K562 (cell line): ENCODE measurements at regions not wholly inside any gene's neighbourhood (a gene's known extent, or its start where the extent isn't known, plus 50 kb on each side); places are given as distances from the start of the nearest gene placed in this dataset.

Source experiments
- ATAC-seq: fragments of 200-7000 bp; cut with Tn5 transposase; 3 replicates; pipeline ENCODE4 v1.9.1; 2020; ENCODE audit warnings: moderate library complexity
- BruUV-seq: library from RNA; stranded (reverse); fragments of 400-500 nt; replicated peaks from 2 replicates; lab custom pipeline; 2021; lab: Mats Ljungman, UMichigan
- CTCF ChIA-PET: fragments of 300-600 bp; formaldehyde crosslinking; extraction: SDS; loops from one replicate; lab custom pipeline; 2021; ENCODE audit warnings: low intra/inter-chr PET ratio; lab: Yijun Ruan, JAX
- POLR2A ChIA-PET: fragments of 300-600, 350-650 bp; sonication (Branson Sonifier 250); formaldehyde crosslinking; extraction: SDS; loops from one replicate; lab custom pipeline; 2021; ENCODE audit warnings: antibody characterized with exemption, inconsistent platforms; lab: Yijun Ruan, JAX
- DNase-seq, 4 experiments: peaks; one replicate each; pipeline versions ENCODE4 v3.0.0 to v3.0.0-alpha.2; 2011 to 2018; ENCODE audit warnings: low spot score in 3 of 4, mixed read lengths in 3 of 4; ENCODE audit errors: extremely low read depth in 1 of 4
- FAIRE-seq: peaks from 2 replicates; lab custom pipeline; 2011; peaks lifted over from hg19 to GRCh38; lab: Jason Lieb, UNC
- H2AFZ ChIP-seq: 2 replicates; pipeline ENCODE4 v1.6.0; 2011; ENCODE audit warnings: low read depth, low read length, control low read depth, inconsistent platforms
- H3K27ac ChIP-seq: fragments of 200-600 bp; 3 replicates; pipeline ENCODE4 v1.8.0; 2011; ENCODE audit warnings: low read depth, mild to moderate bottlenecking, control low read depth, inconsistent platforms, low read length, moderate library complexity, mixed read lengths; ENCODE audit errors: extremely low read depth
- H3K27me3 ChIP-seq, 2 experiments: fragments of 300-600 bp in 1 of 2; 2 replicates in 1 of 2; 3 replicates in 1 of 2; pipeline versions ENCODE4 v1.6.0 to v1.8.0; 2011; ENCODE audit warnings: inconsistent platforms in 2 of 2, low read length in 2 of 2, mild to moderate bottlenecking in 1 of 2, mixed read lengths in 1 of 2, moderate library complexity in 1 of 2; ENCODE audit not compliant: control insufficient read depth in 2 of 2, insufficient read depth in 2 of 2
- H3K36me3 ChIP-seq: fragments of 300-600 bp; 3 replicates; pipeline ENCODE4 v1.8.0; 2011; ENCODE audit warnings: mild to moderate bottlenecking, low read length, inconsistent platforms; ENCODE audit not compliant: control insufficient read depth, insufficient read depth
- H3K4me1 ChIP-seq, 2 experiments: fragments of 200-600 bp in 1 of 2; replicated peaks in 1 of 2; 2 replicates in 1 of 2; 3 replicates in 1 of 2; pipeline versions ENCODE4 v1.5.1 to v1.8.0; 2011; ENCODE audit warnings: inconsistent platforms in 2 of 2, low read length in 2 of 2, mild to moderate bottlenecking in 1 of 2, mixed read lengths in 1 of 2, moderate library complexity in 1 of 2; ENCODE audit not compliant: control insufficient read depth in 2 of 2, insufficient read depth in 2 of 2
- H3K4me2 ChIP-seq: 2 replicates; pipeline ENCODE4 v1.6.1; 2011; ENCODE audit warnings: low read length, control low read depth, inconsistent platforms, mixed read lengths; ENCODE audit not compliant: insufficient read depth
- H3K4me3 ChIP-seq: fragments of 200-600 bp; sonication (generic), shearing (Covaris generic); 2 replicates; pipeline ENCODE4 v1.5.1; 2016; ENCODE audit warnings: control low read depth, inconsistent platforms
- H3K79me2 ChIP-seq: fragments of 200-600 bp; 3 replicates; pipeline ENCODE4 v1.8.0; 2011; ENCODE audit warnings: low read length, inconsistent platforms; ENCODE audit not compliant: control insufficient read depth, insufficient read depth
- H3K9ac ChIP-seq, 2 experiments: 2 replicates each; pipeline versions ENCODE4 v1.6.0 to v1.6.1; 2011; ENCODE audit warnings: low read depth in 2 of 2, low read length in 2 of 2, control low read depth in 1 of 2, inconsistent platforms in 1 of 2, mild to moderate bottlenecking in 1 of 2, mixed read lengths in 1 of 2; ENCODE audit not compliant: insufficient read depth in 1 of 2
- H3K9me1 ChIP-seq: one replicate; pipeline ENCODE4 v1.6.0; 2011; ENCODE audit warnings: inconsistent platforms, mild to moderate bottlenecking, low read length, moderate library complexity; ENCODE audit not compliant: control insufficient read depth, insufficient read depth
- H3K9me3 ChIP-seq: replicated peaks from 2 replicates; pipeline ENCODE4 v1.5.1; 2011; ENCODE audit warnings: low read depth, low read length, inconsistent platforms; ENCODE audit not compliant: control insufficient read depth, insufficient read depth
- H4K20me1 ChIP-seq: replicated peaks from 2 replicates; pipeline ENCODE4 v1.6.1; 2011; ENCODE audit warnings: low read length, inconsistent platforms, mixed read lengths; ENCODE audit not compliant: control insufficient read depth, insufficient read depth
- C11orf30 ChIP-seq: fragments of 450-650 bp; IDR thresholded peaks from 2 replicates; pipeline ENCODE4 v1.6.1; 2016; ENCODE audit warnings: low read depth, mild to moderate bottlenecking
- MAFF ChIP-seq: IDR thresholded peaks from 2 replicates; pipeline ENCODE4 v1.6.1; 2012; ENCODE audit warnings: low read length, improper control_type of control experiment
- MAFG ChIP-seq: fragments of 450-650 bp; conservative IDR thresholded peaks from 2 replicates; pipeline ENCODE4 v1.6.1; 2016; ENCODE audit warnings: missing genetic modification characterization, missing compliant biosample characterization
- MAFK ChIP-seq: IDR thresholded peaks from 2 replicates; pipeline ENCODE4 v1.6.1; 2011; ENCODE audit warnings: low read length, improper control_type of control experiment
- SMARCA4 ChIP-seq: fragments of 450-650 bp; IDR thresholded peaks from 2 replicates; pipeline ENCODE4 v1.6.1; 2016
- SMARCC2 ChIP-seq: fragments of 450-650 bp; IDR thresholded peaks from 2 replicates; pipeline ENCODE4 v1.6.1; 2017; ENCODE audit warnings: antibody characterized with exemption, moderate library complexity, mild to moderate bottlenecking, low read depth
- ZNF212 ChIP-seq: fragments of 450-650 bp; formaldehyde crosslinking; IDR thresholded peaks from 2 replicates; pipeline ENCODE4 v1.4.0; 2020; ENCODE audit warnings: mild to moderate bottlenecking
- ZNF239 ChIP-seq: fragments of 250-450 bp; sonication (Bioruptor Pico); IDR thresholded peaks from 2 replicates; pipeline ENCODE4 v1.4.0; 2020; ENCODE audit warnings: mild to moderate bottlenecking
- ZNF316 ChIP-seq: fragments of 450-650 bp; IDR thresholded peaks from 2 replicates; pipeline ENCODE4 v1.6.1; 2016
- WGBS: fragments of 100-300 bp; shearing (Covaris generic); methylation state at CpG from one replicate; pipeline ENCODE4 v1.1.6; 2016; ENCODE audit warnings: low coverage, mixed read lengths; ENCODE audit not compliant: insufficient coverage; ENCODE audit errors: missing lambda C conversion rate; 5-methylcytosine and 5-hydroxymethylcytosine counted together
- in situ Hi-C: fragments of 300-500 bp; cut with MboI; formaldehyde crosslinking; loops from 4 replicates; pipeline ENCODE4 v1.15.0; 2018; ENCODE audit warnings: inconsistent platforms, mixed read lengths
- intact Hi-C: fragments of 100-400 bp; cut with micrococcal nuclease; formaldehyde crosslinking; loops from 2 replicates; pipeline ENCODE4 v1.14.2; 2022
- TF ChIP-seq, protein P1 (sequence below): sonication (generic); formaldehyde crosslinking; IDR thresholded peaks from 2 replicates; pipeline ENCODE4 v1.8.0; 2023; ENCODE audit warnings: mild to moderate bottlenecking, missing genetic modification reagents
- TF ChIP-seq, protein P2 (sequence below): fragments of 450-650 bp; IDR thresholded peaks from 2 replicates; pipeline ENCODE4 v1.6.1; 2014; ENCODE audit warnings: low read depth, mild to moderate bottlenecking, moderate library complexity, borderline replicate concordance

DNA sequence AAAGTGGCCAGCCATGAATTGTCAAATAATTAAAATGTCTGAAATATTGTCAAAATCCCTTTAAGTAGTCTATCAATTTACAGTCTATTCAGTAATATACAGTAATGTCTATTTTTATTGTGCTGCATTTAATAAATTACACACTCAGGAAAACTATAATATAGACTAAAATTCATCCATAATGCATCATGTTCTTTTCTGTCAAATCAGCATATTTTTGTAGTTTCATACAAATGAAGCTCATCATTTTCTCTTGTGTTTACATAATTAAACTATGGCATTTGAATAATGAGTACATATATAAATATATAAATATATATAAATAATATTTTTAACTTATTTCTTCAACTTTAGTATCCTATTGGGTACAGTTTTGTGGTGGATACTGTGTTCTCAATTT lies 868.7 kb upstream of the CHORDC1 start:
- Histone ChIP-seq H3K4me1 (no peaks in the 10 kb centered on the region), H2AFZ (no peak overlapping the region), H3K9ac (no peak overlapping the region), H3K4me3 (no peak overlapping the region), H3K27ac (no peak overlapping the region), H3K27me3 (no peaks in the 10 kb centered on the region), H3K9me1 (no peaks in the 10 kb centered on the region), H3K4me2 (no peak overlapping the region), H3K9me3 (no peaks in the 10 kb centered on the region), H4K20me1 (no peaks in the 10 kb centered on the region), H3K36me3 (no peaks in the 10 kb centered on the region), H3K79me2 (no peaks in the 10 kb centered on the region)
- CTCF ChIA-PET = no interaction called here
- POLR2A ChIA-PET = no interaction called here
- no TSS peak for BruUV-seq
- TF ChIP-seq MAFG (tag) = peak; percentile 72
- TF ChIP-seq MAFK = peak; percentile 92
- peak; percentile 90 for TF ChIP-seq ZNF316
- TF ChIP-seq C11orf30 = peak; percentile 75; the same call in 1 of the 2 replicates
- TF ChIP-seq MAFF = peak; percentile 84
- TF ChIP-seq, protein P1, sequence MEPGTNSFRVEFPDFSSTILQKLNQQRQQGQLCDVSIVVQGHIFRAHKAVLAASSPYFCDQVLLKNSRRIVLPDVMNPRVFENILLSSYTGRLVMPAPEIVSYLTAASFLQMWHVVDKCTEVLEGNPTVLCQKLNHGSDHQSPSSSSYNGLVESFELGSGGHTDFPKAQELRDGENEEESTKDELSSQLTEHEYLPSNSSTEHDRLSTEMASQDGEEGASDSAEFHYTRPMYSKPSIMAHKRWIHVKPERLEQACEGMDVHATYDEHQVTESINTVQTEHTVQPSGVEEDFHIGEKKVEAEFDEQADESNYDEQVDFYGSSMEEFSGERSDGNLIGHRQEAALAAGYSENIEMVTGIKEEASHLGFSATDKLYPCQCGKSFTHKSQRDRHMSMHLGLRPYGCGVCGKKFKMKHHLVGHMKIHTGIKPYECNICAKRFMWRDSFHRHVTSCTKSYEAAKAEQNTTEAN (CRISPR knock-in tag) = no peak
- no peak for TF ChIP-seq SMARCC2
- no peak for DNase-seq
- FAIRE-seq = no peak
- intact Hi-C loops = no loop called here
- in situ Hi-C loops = no loop called here
- no peak for ATAC-seq

- H3K4me2 ChIP-seq = no peak overlapping the region
- 0% methylated on average over 2 of the region's 2 CpGs for whole genome bisulfite sequencing
- FAIRE-seq (no peak), DNase-seq (no peak), ATAC-seq (no peak)
- no peaks in the 10 kb centered on the region for H3K36me3 ChIP-seq
- no peaks in the 10 kb centered on the region for H3K4me1 ChIP-seq
- intact Hi-C loops = no loop called here
- TF ChIP-seq ZNF239 (no peak), ZNF212 (CRISPR knock-in tag) (no peak), SMARCA4 (no peak)
- TF ChIP-seq, protein P2, sequence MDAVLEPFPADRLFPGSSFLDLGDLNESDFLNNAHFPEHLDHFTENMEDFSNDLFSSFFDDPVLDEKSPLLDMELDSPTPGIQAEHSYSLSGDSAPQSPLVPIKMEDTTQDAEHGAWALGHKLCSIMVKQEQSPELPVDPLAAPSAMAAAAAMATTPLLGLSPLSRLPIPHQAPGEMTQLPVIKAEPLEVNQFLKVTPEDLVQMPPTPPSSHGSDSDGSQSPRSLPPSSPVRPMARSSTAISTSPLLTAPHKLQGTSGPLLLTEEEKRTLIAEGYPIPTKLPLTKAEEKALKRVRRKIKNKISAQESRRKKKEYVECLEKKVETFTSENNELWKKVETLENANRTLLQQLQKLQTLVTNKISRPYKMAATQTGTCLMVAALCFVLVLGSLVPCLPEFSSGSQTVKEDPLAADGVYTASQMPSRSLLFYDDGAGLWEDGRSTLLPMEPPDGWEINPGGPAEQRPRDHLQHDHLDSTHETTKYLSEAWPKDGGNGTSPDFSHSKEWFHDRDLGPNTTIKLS = no peak
- POLR2A ChIA-PET = no interaction called here
- no peaks in the 10 kb centered on the region for H3K9me1 ChIP-seq
- H3K9me3 ChIP-seq = no peaks in the 10 kb centered on the region; the same call in 1 of the 2 replicates
- no peak overlapping the region for H2AFZ ChIP-seq
- CTCF ChIA-PET = no interaction called here
- no peak overlapping the region for H3K27ac ChIP-seq
- H3K79me2 ChIP-seq = no peaks in the 10 kb centered on the region
- no peaks in the 10 kb centered on the region for H4K20me1 ChIP-seq
- H3K4me3 ChIP-seq = no peak overlapping the region
- BruUV-seq = no TSS peak
- no peaks in the 10 kb centered on the region for H3K27me3 ChIP-seq
- in situ Hi-C loops = no loop called here
- no peak overlapping the region for H3K9ac ChIP-seq
Observed at GRCh38 chr11:91086028-91086427, 863.2 kb upstream of the CHORDC1 start.
